SU-DHL-6 (cell line): ENCODE measurements at regions not wholly inside any gene's neighbourhood (a gene's known extent, or its start where the extent isn't known, plus 50 kb on each side); places are given as distances from the start of the nearest gene placed in this dataset.

Source experiments
- H2AFZ ChIP-seq: fragments of 200-600 bp; sonication (generic); 2 replicates; pipeline ENCODE4 v1.6.1; 2014; ENCODE audit warnings: low read depth, mild to moderate bottlenecking, moderate library complexity, mixed read lengths, antibody characterized with exemption, low read length; ENCODE audit not compliant: severe bottlenecking
- H3F3A ChIP-seq: fragments of 200-600 bp; shearing (Covaris generic); 2 replicates; pipeline ENCODE4 v1.6.0; 2016; ENCODE audit warnings: antibody characterized with exemption, mild to moderate bottlenecking; ENCODE audit not compliant: insufficient read depth
- H3K27ac ChIP-seq: fragments of 200-600 bp; sonication (generic); 2 replicates; pipeline ENCODE4 v1.5.1; 2016; ENCODE audit warnings: low read depth, mild to moderate bottlenecking, low read length, moderate library complexity, mixed read lengths
- H3K27me3 ChIP-seq: fragments of 200-600 bp; sonication (generic), shearing (Covaris generic); 2 replicates; pipeline ENCODE4 v1.6.0; 2014; ENCODE audit warnings: mild to moderate bottlenecking, low read length
- H3K36me3 ChIP-seq: fragments of 200-600 bp; sonication (generic); 2 replicates; pipeline ENCODE4 v1.6.1; 2014; ENCODE audit warnings: mild to moderate bottlenecking, low read length, mixed read lengths
- H3K4me2 ChIP-seq: fragments of 300-600, 200-600 bp; shearing (Covaris generic), sonication (generic); 2 replicates; pipeline ENCODE4 v1.6.0; 2014; ENCODE audit warnings: low read length, low read depth, mild to moderate bottlenecking; ENCODE audit not compliant: poor library complexity, severe bottlenecking
- H3K4me3 ChIP-seq: fragments of 200-600 bp; sonication (generic); 2 replicates; pipeline ENCODE4 v1.5.1; 2014; ENCODE audit warnings: antibody characterized with exemption, low read length, mild to moderate bottlenecking, mixed read lengths; ENCODE audit not compliant: insufficient read depth, poor library complexity, severe bottlenecking
- H3K79me2 ChIP-seq: fragments of 200-600 bp; sonication (generic); 2 replicates; pipeline ENCODE4 v1.6.1; 2014; ENCODE audit warnings: mild to moderate bottlenecking, low read length, moderate library complexity; ENCODE audit not compliant: insufficient read depth
- H3K9ac ChIP-seq: fragments of 200-600 bp; sonication (generic); 2 replicates; pipeline ENCODE4 v1.7.0; 2014; ENCODE audit warnings: mild to moderate bottlenecking, low read length
- H3K9me2 ChIP-seq: fragments of 200-600 bp; sonication (generic); replicated peaks from 2 replicates; pipeline ENCODE4 v1.6.1; 2014; ENCODE audit warnings: low read length; ENCODE audit not compliant: insufficient read depth
- H3K9me3 ChIP-seq: fragments of 200-600 bp; sonication (generic); 2 replicates; pipeline ENCODE4 v1.6.1; 2014; ENCODE audit warnings: low read length, mixed read lengths; ENCODE audit not compliant: insufficient read depth
- H4K20me1 ChIP-seq: fragments of 200-600 bp; sonication (generic); 2 replicates; pipeline ENCODE4 v1.6.1; 2014; ENCODE audit warnings: low read depth, mild to moderate bottlenecking, antibody characterized with exemption, low read length, moderate library complexity, mixed read lengths
- EZH2phosphoT487 ChIP-seq: fragments of 200-600 bp; sonication (generic), shearing (Covaris generic); conservative IDR thresholded peaks from 2 replicates; pipeline ENCODE4 v1.6.1; 2018; ENCODE audit warnings: mild to moderate bottlenecking, antibody characterized with exemption, low read length, moderate library complexity, mixed read lengths
- TF ChIP-seq, protein P1 (sequence below): fragments of 200-600 bp; sonication (generic); IDR thresholded peaks from one replicate; pipeline ENCODE4 v1.5.1; 2017; ENCODE audit warnings: antibody characterized with exemption, mild to moderate bottlenecking, low read length, moderate library complexity; ENCODE audit not compliant: insufficient read depth, poor library complexity, severe bottlenecking

DNA sequence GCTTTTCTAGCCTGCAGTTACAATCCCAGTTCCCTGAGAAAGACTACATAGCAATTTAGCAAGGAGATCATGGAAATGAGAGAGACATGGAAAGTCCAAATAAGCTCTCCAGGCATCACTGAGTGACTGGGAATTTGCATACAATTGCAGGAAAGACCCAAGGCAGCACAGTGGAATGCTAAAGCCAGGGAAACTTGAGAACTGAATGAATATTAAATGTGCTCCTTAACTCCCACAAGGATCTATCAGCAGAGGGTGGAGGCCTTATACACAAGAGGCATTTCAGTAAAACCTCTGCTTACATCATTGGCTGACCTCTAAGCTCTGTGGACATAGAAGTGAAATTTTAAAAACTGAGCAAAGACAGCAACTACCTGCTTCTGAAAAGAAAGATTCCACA is 355.6 kb upstream of the DAB2 start:
- H3F3A ChIP-seq = no peaks in the 10 kb centered on the region
- no peak overlapping the region for H3K27ac ChIP-seq
- H3K36me3 ChIP-seq = no peaks in the 10 kb centered on the region
- TF ChIP-seq, protein P1, sequence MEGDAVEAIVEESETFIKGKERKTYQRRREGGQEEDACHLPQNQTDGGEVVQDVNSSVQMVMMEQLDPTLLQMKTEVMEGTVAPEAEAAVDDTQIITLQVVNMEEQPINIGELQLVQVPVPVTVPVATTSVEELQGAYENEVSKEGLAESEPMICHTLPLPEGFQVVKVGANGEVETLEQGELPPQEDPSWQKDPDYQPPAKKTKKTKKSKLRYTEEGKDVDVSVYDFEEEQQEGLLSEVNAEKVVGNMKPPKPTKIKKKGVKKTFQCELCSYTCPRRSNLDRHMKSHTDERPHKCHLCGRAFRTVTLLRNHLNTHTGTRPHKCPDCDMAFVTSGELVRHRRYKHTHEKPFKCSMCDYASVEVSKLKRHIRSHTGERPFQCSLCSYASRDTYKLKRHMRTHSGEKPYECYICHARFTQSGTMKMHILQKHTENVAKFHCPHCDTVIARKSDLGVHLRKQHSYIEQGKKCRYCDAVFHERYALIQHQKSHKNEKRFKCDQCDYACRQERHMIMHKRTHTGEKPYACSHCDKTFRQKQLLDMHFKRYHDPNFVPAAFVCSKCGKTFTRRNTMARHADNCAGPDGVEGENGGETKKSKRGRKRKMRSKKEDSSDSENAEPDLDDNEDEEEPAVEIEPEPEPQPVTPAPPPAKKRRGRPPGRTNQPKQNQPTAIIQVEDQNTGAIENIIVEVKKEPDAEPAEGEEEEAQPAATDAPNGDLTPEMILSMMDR = no peak
- TF ChIP-seq EZH2phosphoT487 = no peak
- no peaks in the 10 kb centered on the region for H3K9me2 ChIP-seq
- H4K20me1 ChIP-seq = no peaks in the 10 kb centered on the region
- H2AFZ ChIP-seq = no peak overlapping the region
- H3K4me3 ChIP-seq = no peak overlapping the region
- H3K27me3 ChIP-seq = no peaks in the 10 kb centered on the region
- H3K4me2 ChIP-seq = no peak overlapping the region
- H3K9ac ChIP-seq = no peak overlapping the region
- no peaks in the 10 kb centered on the region for H3K9me3 ChIP-seq
- H3K79me2 ChIP-seq = no peaks in the 10 kb centered on the region

DNA sequence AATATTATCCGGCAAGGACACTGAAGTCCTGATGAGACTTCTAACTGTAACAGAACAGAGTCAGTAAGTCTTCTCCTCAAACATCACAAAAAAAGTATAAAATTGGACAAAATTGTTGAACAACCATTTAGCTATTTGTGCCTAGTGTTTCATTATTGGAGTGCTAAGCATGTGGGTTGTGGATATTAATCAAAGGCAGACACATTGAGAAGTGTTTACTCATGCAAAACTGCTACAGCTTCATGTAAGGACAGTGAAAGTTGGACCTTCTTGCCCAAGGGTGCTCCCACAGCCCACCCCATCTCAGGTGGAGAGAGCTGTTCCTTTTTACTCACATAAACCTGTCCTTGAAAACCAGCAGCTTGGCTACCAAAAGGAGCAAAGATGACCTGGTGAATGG is 355.1 kb upstream of the DAB2 start:
- no peaks in the 10 kb centered on the region for H3K9me2 ChIP-seq
- H3K4me2 ChIP-seq = no peak overlapping the region

DNA sequence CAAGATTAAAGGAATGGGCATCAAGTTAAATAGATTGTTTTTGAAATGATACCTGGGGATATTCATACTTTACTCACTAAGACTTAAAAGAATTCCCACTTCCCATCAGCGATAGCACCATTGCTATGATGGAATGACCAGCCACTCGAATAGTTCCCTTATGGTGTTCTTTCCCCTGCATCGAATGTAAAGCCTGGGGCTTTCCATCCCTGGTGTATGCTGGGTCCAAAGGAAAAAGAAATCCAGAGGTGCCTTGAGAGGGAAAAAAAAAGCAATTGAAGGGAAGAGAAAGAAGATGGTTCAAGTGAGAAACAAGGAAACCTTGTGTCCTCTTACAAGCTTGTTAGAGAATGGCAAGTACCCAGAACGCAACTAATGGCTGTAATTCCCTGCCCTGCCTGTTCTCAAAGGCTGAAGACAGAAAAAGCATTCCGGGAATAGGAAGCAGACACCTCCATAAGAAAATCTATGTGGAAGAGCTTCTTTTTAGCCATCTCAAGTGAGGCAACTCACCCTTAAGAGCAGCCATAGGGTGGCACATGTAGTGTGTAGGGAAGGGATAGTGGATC is 351.1 kb upstream of the DAB2 start:
- no peak overlapping the region for H3K9ac ChIP-seq
- no peak overlapping the region for H3K27ac ChIP-seq
- no peak overlapping the region for H2AFZ ChIP-seq
- H3K9me3 ChIP-seq = no peaks in the 10 kb centered on the region
- H3K4me2 ChIP-seq = no peak overlapping the region
- no peaks in the 10 kb centered on the region for H3K79me2 ChIP-seq
- no peaks in the 10 kb centered on the region for H3F3A ChIP-seq
- H3K9me2 ChIP-seq = no peaks in the 10 kb centered on the region
- no peaks in the 10 kb centered on the region for H4K20me1 ChIP-seq
- H3K36me3 ChIP-seq = no peaks in the 10 kb centered on the region
- no peak for TF ChIP-seq EZH2phosphoT487
- TF ChIP-seq, protein P1 = no peak
- no peaks in the 10 kb centered on the region for H3K27me3 ChIP-seq
- no peak overlapping the region for H3K4me3 ChIP-seq

More for the DNA sequence above, 355.1 kb upstream of the DAB2 start:
- TF ChIP-seq, protein P1 = no peak
- no peak for TF ChIP-seq EZH2phosphoT487
- Histone ChIP-seq H3K9ac (no peak overlapping the region), H3F3A (no peaks in the 10 kb centered on the region), H3K79me2 (no peaks in the 10 kb centered on the region), H4K20me1 (no peaks in the 10 kb centered on the region), H3K9me3 (no peaks in the 10 kb centered on the region), H3K27me3 (no peaks in the 10 kb centered on the region), H3K27ac (no peak overlapping the region), H3K4me3 (no peak overlapping the region), H2AFZ (no peak overlapping the region), H3K36me3 (no peaks in the 10 kb centered on the region)
